ENCODE measurements at regions not wholly inside any gene's neighbourhood (a gene's known extent, or its start where the extent isn't known, plus 50 kb on each side); places are given as distances from the start of the nearest gene placed in this dataset.

DNA sequence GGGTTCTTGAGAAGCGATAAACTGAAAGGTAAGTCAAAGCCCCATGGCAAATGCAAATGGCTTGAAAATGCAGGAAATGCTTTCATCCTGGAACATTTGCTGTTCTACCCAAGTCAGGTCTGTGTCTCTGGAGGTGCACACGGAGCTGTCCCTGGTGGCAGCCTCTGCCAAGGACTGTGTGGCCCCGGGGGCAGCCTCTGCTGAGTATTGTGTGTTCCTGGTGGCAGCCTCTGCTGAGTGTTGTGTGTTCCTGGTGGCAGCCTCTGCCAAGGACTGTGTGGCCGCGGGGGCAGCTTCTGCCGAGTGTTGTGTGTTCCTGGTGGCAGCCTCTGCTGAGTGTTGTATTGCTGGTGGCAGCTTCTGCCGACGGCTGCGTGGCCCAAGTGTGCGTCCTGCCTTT is 135.6 kb upstream of the ALKAL2 start:
- no peak overlapping the region for H3K4me3 ChIP-seq
- H3K27ac ChIP-seq = no peak overlapping the region
- no peaks in the 10 kb centered on the region for H3K27me3 ChIP-seq
- H3K36me3 ChIP-seq = no peaks in the 10 kb centered on the region
- DNase-seq (ENCODE audit: extremely low spot score in 2 of 2) = peak in 1 of 2 donors; percentile 77
- H3K9me3 ChIP-seq = no peaks in the 10 kb centered on the region
- TF ChIP-seq, protein P1, sequence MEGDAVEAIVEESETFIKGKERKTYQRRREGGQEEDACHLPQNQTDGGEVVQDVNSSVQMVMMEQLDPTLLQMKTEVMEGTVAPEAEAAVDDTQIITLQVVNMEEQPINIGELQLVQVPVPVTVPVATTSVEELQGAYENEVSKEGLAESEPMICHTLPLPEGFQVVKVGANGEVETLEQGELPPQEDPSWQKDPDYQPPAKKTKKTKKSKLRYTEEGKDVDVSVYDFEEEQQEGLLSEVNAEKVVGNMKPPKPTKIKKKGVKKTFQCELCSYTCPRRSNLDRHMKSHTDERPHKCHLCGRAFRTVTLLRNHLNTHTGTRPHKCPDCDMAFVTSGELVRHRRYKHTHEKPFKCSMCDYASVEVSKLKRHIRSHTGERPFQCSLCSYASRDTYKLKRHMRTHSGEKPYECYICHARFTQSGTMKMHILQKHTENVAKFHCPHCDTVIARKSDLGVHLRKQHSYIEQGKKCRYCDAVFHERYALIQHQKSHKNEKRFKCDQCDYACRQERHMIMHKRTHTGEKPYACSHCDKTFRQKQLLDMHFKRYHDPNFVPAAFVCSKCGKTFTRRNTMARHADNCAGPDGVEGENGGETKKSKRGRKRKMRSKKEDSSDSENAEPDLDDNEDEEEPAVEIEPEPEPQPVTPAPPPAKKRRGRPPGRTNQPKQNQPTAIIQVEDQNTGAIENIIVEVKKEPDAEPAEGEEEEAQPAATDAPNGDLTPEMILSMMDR (IDR thresholded peaks at IDR 0.05) = no peak
- TF ChIP-seq POLR2A (IDR thresholded peaks at IDR 0.05) (no peak), POLR2AphosphoS5 (IDR thresholded peaks at IDR 0.05; ENCODE audit: insufficient read depth in 1 of 2, low read depth in 1 of 2) (no peak)
- intact Hi-C loops (cut with DNase I) = no loop called here
- H3K4me1 ChIP-seq = no peaks in the 10 kb centered on the region

DNA sequence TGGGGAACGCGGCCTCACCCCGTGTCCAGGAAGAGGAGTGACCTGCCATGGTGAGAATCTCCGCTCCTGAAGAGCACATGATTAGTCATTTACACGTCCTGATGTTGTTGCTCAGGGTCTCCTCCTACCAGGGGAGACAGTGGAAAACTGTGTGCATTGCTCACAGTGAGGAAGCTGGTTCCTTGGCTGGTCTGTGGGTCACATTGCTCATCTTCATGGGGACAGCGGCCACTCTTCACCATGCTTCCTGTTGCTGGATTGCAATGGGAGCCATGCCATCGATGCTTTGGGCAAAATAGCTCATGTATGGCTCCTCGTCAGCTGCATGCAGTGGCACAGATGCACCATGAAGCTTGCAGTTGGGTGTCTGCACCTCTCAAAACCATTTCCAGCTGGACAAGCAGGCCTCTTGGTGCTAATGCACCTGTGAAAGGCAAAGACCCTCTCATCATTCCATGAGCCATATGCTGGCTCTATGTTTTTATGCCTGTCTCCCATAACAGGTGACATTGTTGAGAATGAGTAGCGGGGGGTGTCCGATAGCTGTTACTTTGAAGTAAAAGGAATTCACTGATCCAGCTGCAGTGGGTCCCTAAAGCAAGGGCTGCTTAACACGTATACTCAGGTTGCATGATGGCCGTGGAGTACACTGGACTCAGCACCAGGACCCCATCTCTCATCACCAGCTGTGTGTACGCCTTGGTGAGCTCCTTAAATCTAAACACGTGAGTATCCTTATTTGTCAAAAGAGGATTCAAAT is 135.0 kb upstream of the ALKAL2 start:
- H3K4me3 ChIP-seq = no peak overlapping the region

DNA sequence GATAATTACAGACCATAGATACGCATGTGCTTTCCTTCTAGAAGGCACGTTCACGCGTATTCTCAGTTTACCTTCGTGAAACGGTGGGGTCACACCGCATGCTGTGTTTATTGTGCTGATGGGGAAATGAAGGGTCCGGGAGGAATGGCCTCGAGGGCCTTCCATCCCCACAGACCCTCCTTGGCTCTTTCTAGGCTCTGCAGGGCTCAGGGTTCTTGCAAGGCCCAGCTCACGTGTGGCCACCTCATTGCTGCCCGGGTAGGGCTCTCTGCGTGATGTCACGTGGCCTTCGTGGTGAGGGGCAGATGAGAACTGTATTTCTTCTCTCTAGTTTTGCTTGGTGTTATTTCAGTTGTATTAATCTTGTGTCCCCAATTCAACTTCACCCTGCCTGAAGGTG is 133.5 kb upstream of the ALKAL2 start:
- TF ChIP-seq POLR2AphosphoS5 (IDR thresholded peaks at IDR 0.05; ENCODE audit: insufficient read depth in 1 of 2, low read depth in 1 of 2) (no peak), POLR2A (IDR thresholded peaks at IDR 0.05) (no peak)
- TF ChIP-seq, protein P1 (IDR thresholded peaks at IDR 0.05) = no peak
- intact Hi-C loops (cut with DNase I) = no loop called here
- H3K36me3 ChIP-seq = no peaks in the 10 kb centered on the region
- no peaks in the 10 kb centered on the region for H3K27me3 ChIP-seq
- H3K4me1 ChIP-seq = no peaks in the 10 kb centered on the region
- H3K4me3 ChIP-seq = no peak overlapping the region
- H3K9me3 ChIP-seq = no peaks in the 10 kb centered on the region
- no peak overlapping the region for H3K27ac ChIP-seq
- peak in 1 of 2 donors; percentile 60 for DNase-seq (ENCODE audit: extremely low spot score in 2 of 2)

More for the DNA sequence above, 135.0 kb upstream of the ALKAL2 start:
- intact Hi-C loops (cut with DNase I) = no loop called here
- H3K36me3 ChIP-seq = no peaks in the 10 kb centered on the region
- no peak overlapping the region for H3K27ac ChIP-seq
- no peaks in the 10 kb centered on the region for H3K4me1 ChIP-seq
- DNase-seq (ENCODE audit: extremely low spot score in 2 of 2) = peak in 1 of 2 donors; percentile 65
- no peaks in the 10 kb centered on the region for H3K27me3 ChIP-seq
- TF ChIP-seq POLR2AphosphoS5 (IDR thresholded peaks at IDR 0.05; ENCODE audit: insufficient read depth in 1 of 2, low read depth in 1 of 2) = no peak
- TF ChIP-seq POLR2A (IDR thresholded peaks at IDR 0.05) = no peak
- TF ChIP-seq, protein P1 (IDR thresholded peaks at IDR 0.05) = no peak
- H3K9me3 ChIP-seq = no peaks in the 10 kb centered on the region

DNA sequence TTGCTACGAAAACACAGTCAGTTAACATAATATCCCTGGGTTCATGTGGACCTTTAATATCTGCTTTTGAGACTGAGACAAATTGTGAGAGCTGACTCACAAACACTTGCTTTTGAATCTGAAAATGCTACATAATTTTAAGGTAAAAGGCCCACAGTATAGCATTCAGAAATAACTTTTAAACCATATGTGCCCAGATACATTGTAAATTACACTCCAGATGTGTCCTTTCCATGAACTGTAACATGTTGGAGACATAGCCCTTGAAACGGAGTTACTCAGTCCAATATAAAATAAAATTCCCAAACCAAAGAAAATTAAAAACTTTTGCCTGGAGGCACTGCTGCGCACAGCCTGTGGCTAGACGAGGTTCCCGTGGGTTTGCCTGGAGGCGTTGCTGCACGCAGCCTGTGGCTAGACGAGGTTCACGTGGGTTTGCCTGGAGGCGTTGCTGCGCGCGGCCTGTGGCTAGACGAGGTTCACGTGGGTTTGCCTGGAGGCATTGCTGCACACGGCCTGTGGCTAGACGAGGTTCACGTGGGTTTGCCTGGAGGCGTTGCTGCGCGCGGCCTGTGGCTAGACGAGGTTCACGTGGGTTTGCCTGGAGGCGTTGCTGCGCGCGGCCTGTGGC is 131.9 kb upstream of the ALKAL2 start:
- no peaks in the 10 kb centered on the region for H3K36me3 ChIP-seq
- TF ChIP-seq POLR2A (IDR thresholded peaks at IDR 0.05) (no peak), POLR2AphosphoS5 (IDR thresholded peaks at IDR 0.05; ENCODE audit: insufficient read depth in 1 of 2, low read depth in 1 of 2) (no peak)
- TF ChIP-seq, protein P1 (IDR thresholded peaks at IDR 0.05) = no peak
- intact Hi-C loops (cut with DNase I) = no loop called here
- H3K27ac ChIP-seq = no peak overlapping the region
- no peaks in the 10 kb centered on the region for H3K27me3 ChIP-seq
- DNase-seq (ENCODE audit: extremely low spot score in 2 of 2) = no peak
- H3K4me3 ChIP-seq = no peak overlapping the region
- no peaks in the 10 kb centered on the region for H3K4me1 ChIP-seq
- H3K9me3 ChIP-seq = no peaks in the 10 kb centered on the region

DNA sequence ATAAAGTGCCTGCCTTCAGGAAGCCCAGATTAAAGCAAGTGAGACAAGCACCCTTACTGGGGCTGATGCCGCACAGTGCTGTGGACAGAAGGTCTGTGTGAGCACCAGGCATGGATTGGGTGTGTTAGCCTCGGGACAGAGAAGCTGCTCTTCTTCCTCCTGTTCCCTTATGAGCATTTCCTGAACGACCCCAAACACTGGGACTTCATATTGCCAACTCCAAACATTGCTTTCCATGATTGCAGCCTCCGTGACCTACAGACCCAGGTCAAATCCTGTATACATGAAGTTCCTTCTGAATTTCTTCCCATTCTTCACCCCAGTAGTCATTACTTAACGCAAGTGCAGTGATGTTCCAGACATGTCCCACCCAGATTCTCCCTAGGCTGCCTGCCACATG is 129.8 kb upstream of the ALKAL2 start:
- DNase-seq (ENCODE audit: extremely low spot score in 2 of 2) = peak in 1 of 2 donors; percentile 42
- Histone ChIP-seq H3K27ac (no peak overlapping the region), H3K9me3 (no peaks in the 10 kb centered on the region), H3K4me1 (no peaks in the 10 kb centered on the region), H3K36me3 (no peaks in the 10 kb centered on the region), H3K27me3 (no peaks in the 10 kb centered on the region), H3K4me3 (no peak overlapping the region)
- TF ChIP-seq, protein P1 (IDR thresholded peaks at IDR 0.05) = no peak
- TF ChIP-seq POLR2AphosphoS5 (IDR thresholded peaks at IDR 0.05; ENCODE audit: insufficient read depth in 1 of 2, low read depth in 1 of 2) (no peak), POLR2A (IDR thresholded peaks at IDR 0.05) (no peak)
- intact Hi-C loops (cut with DNase I) = no loop called here

Measured in vagina (tissue), 2 donors.